ENCODE measurements at regions not wholly inside any gene's neighbourhood (a gene's known extent, or its start where the extent isn't known, plus 50 kb on each side); places are given as distances from the start of the nearest gene placed in this dataset.

DNA sequence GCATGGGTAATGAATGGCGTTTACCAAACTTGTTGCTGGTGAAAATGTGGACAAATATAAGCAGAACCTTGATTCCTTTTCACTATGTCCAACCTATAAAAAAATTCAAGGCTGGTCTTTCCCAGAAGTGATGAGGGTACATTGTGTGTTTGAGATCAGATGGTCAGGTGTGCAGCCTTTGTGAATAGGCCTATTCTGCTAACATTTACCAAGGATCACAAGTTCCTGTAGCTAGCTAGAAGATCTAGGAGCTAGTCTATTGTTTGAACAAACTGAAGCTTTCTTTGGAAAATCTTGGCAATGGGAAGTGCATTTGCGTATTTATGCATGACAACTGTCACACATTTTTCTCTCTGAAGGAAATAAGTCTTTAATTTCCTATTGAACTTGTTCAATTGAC is 489.6 kb downstream of the KLF5 start:
- Histone ChIP-seq H3K4me1 (no peaks in the 10 kb centered on the region), H3K4me3 (ENCODE audit: low read depth, low read length) (no peak overlapping the region), H3K27me3 (replicated peaks; ENCODE audit: control insufficient read depth, insufficient read depth, low read length) (no peaks in the 10 kb centered on the region), H3K36me3 (ENCODE audit: control insufficient read depth, insufficient read depth, low read length) (no peaks in the 10 kb centered on the region), H3K9me3 (no peaks in the 10 kb centered on the region)
- no peak overlapping the region for H3K27ac Mint-ChIP-seq (ENCODE audit: unreplicated experiment)
- peaks cover 8% of the 10 kb centered on the region for H3K4me1 Mint-ChIP-seq (ENCODE audit: low read depth, unreplicated experiment)
- no TSS peak for BruUV-seq (replicated peaks)
- TF ChIP-seq, protein P1, sequence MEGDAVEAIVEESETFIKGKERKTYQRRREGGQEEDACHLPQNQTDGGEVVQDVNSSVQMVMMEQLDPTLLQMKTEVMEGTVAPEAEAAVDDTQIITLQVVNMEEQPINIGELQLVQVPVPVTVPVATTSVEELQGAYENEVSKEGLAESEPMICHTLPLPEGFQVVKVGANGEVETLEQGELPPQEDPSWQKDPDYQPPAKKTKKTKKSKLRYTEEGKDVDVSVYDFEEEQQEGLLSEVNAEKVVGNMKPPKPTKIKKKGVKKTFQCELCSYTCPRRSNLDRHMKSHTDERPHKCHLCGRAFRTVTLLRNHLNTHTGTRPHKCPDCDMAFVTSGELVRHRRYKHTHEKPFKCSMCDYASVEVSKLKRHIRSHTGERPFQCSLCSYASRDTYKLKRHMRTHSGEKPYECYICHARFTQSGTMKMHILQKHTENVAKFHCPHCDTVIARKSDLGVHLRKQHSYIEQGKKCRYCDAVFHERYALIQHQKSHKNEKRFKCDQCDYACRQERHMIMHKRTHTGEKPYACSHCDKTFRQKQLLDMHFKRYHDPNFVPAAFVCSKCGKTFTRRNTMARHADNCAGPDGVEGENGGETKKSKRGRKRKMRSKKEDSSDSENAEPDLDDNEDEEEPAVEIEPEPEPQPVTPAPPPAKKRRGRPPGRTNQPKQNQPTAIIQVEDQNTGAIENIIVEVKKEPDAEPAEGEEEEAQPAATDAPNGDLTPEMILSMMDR (IDR thresholded peaks at IDR 0.05; ENCODE audit: insufficient read depth in 1 of 2, low read depth in 1 of 2, low read length in 1 of 2, severe bottlenecking in 1 of 2, unreplicated experiment in 1 of 2) = no peak
- intact Hi-C loops (cut with micrococcal nuclease; ENCODE audit: unreplicated experiment) = loop anchor here (10.0 kb wide), 2 partner anchors 474 to 704 kb away; no protein-coding TSS in a partner anchor
- no peaks in the 10 kb centered on the region for H3K27me3 Mint-ChIP-seq (ENCODE audit: insufficient read depth, unreplicated experiment)
- H3K9me3 Mint-ChIP-seq (ENCODE audit: unreplicated experiment) = no peaks in the 10 kb centered on the region
- DNase-seq = no peak
- ChIA-PET POLR2A (no interaction called here), CTCF (no interaction called here)
- H3K4me3 Mint-ChIP-seq (ENCODE audit: unreplicated experiment) = no peak overlapping the region
- H3K36me3 Mint-ChIP-seq (ENCODE audit: insufficient read depth, unreplicated experiment) = no peaks in the 10 kb centered on the region

DNA sequence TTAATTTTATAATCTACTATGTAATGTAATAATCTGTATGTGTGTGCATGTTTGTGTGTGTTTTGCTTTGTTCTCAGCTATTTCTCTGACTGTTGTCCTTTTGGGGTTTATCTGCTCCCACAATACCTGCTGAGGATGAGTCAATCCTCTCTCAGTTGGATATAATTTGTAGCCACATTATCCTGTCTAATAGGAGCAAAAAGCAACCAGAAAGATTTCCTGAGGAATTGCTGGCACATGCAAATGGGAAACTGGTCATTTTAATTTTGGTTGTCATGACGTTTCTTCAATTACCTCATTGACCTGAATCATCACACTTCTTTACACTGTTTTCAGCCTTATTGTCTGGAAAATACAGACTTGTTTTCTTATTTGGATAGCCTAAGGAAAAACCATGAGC is 488.4 kb downstream of the KLF5 start:
- H3K4me3 ChIP-seq (ENCODE audit: low read depth, low read length) = no peak overlapping the region
- Mint-ChIP-seq H3K27me3 (ENCODE audit: insufficient read depth, unreplicated experiment) (no peaks in the 10 kb centered on the region), H3K4me3 (ENCODE audit: unreplicated experiment) (no peak overlapping the region), H3K4me1 (ENCODE audit: low read depth, unreplicated experiment) (peaks cover 8% of the 10 kb centered on the region), H3K27ac (ENCODE audit: unreplicated experiment) (no peak overlapping the region), H3K9me3 (ENCODE audit: unreplicated experiment) (no peaks in the 10 kb centered on the region), H3K36me3 (ENCODE audit: insufficient read depth, unreplicated experiment) (no peaks in the 10 kb centered on the region)
- no peaks in the 10 kb centered on the region for H3K27me3 ChIP-seq (replicated peaks; ENCODE audit: control insufficient read depth, insufficient read depth, low read length)
- BruUV-seq (replicated peaks) = no TSS peak
- intact Hi-C loops (cut with micrococcal nuclease; ENCODE audit: unreplicated experiment) = loop anchor here (10.0 kb wide), 2 partner anchors 472 to 702 kb away; no protein-coding TSS in a partner anchor
- no peaks in the 10 kb centered on the region for H3K36me3 ChIP-seq (ENCODE audit: control insufficient read depth, insufficient read depth, low read length)
- POLR2A ChIA-PET = no interaction called here
- no peaks in the 10 kb centered on the region for H3K4me1 ChIP-seq
- CTCF ChIA-PET = no interaction called here
- no peak for DNase-seq
- no peaks in the 10 kb centered on the region for H3K9me3 ChIP-seq
- TF ChIP-seq, protein P1 (IDR thresholded peaks at IDR 0.05; ENCODE audit: insufficient read depth in 1 of 2, low read depth in 1 of 2, low read length in 1 of 2, severe bottlenecking in 1 of 2, unreplicated experiment in 1 of 2) = no peak

DNA sequence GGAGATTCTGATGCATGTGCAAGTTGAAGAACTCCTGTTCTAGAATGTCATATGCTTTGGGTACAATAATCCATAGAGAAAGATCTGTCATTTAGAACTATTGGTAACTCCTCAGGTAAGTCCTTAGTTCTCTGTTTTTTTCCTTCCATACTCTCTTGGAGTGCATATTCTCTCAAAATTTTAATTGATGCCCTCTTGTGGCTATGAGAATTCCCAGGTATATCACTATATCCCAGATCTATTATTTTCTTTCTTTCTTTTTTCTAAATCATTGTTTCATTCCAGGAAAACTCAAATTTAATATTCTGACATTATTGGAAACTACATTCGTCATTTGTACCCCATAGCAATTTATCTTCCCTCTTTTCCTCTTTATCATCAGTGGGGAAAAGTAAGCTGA is 485.4 kb downstream of the KLF5 start:
- CTCF ChIA-PET = no interaction called here
- no TSS peak for BruUV-seq (replicated peaks)
- DNase-seq = no peak

More for the DNA sequence above, 485.4 kb downstream of the KLF5 start:
- no peaks in the 10 kb centered on the region for H3K9me3 ChIP-seq
- Mint-ChIP-seq H3K4me3 (ENCODE audit: unreplicated experiment) (no peak overlapping the region), H3K4me1 (ENCODE audit: low read depth, unreplicated experiment) (no peaks in the 10 kb centered on the region), H3K36me3 (ENCODE audit: insufficient read depth, unreplicated experiment) (no peaks in the 10 kb centered on the region), H3K27ac (ENCODE audit: unreplicated experiment) (no peak overlapping the region), H3K27me3 (ENCODE audit: insufficient read depth, unreplicated experiment) (no peaks in the 10 kb centered on the region), H3K9me3 (ENCODE audit: unreplicated experiment) (no peaks in the 10 kb centered on the region)
- H3K27me3 ChIP-seq (replicated peaks; ENCODE audit: control insufficient read depth, insufficient read depth, low read length) = no peaks in the 10 kb centered on the region
- intact Hi-C loops (cut with micrococcal nuclease; ENCODE audit: unreplicated experiment) = loop anchor here (5.0 to 10.0 kb wide), 3 partner anchors 163 to 699 kb away; no protein-coding TSS in a partner anchor
- H3K4me1 ChIP-seq = no peaks in the 10 kb centered on the region
- POLR2A ChIA-PET = no interaction called here
- TF ChIP-seq, protein P1 (IDR thresholded peaks at IDR 0.05; ENCODE audit: insufficient read depth in 1 of 2, low read depth in 1 of 2, low read length in 1 of 2, severe bottlenecking in 1 of 2, unreplicated experiment in 1 of 2) = no peak
- H3K4me3 ChIP-seq (ENCODE audit: low read depth, low read length) = no peak overlapping the region
- no peaks in the 10 kb centered on the region for H3K36me3 ChIP-seq (ENCODE audit: control insufficient read depth, insufficient read depth, low read length)

All from Caco-2 (cell line).